Lung (tissue), 11 donors: ENCODE measurements at regions not wholly inside any gene's neighbourhood (a gene's known extent, or its start where the extent isn't known, plus 50 kb on each side); places are given as distances from the start of the nearest gene placed in this dataset.
"Not testable (repeated sequence)": the region's sequence is repeated elsewhere in the genome, so short reads cannot be mapped to it uniquely, and the experiment has no call there.

Experiments used
- ATAC-seq: fragments of 200-7000 bp; cut with Tn5 transposase; one replicate; pipeline ENCODE4 v1.9.1; 2020; ENCODE audit warnings: moderate number of reproducible peaks; ENCODE audit not compliant: insufficient read depth, low FRiP score
- DNase-seq, 3 donors: peaks; one replicate each; pipeline ENCODE4 v3.0.0-alpha.2; 2013 to 2017
- H3K27ac ChIP-seq, 2 donors: one replicate each; pipeline ENCODE4 v1.5.1; 2013; ENCODE audit warnings: mild to moderate bottlenecking in 2 of 2, moderate library complexity in 2 of 2, control low read depth in 1 of 2, inconsistent platforms in 1 of 2, low read depth in 1 of 2, low read length in 1 of 2
- H3K27me3 ChIP-seq, 3 donors: one replicate each; pipeline ENCODE4 v1.5.1; 2013; ENCODE audit warnings: low read length in 2 of 3; ENCODE audit not compliant: control insufficient read depth in 3 of 3, insufficient read depth in 3 of 3
- H3K36me3 ChIP-seq, 4 donors: one replicate each; pipeline ENCODE4 v1.5.1; 2013; ENCODE audit warnings: low read length in 4 of 4, mild to moderate bottlenecking in 1 of 4, moderate library complexity in 1 of 4; ENCODE audit not compliant: control insufficient read depth in 4 of 4, insufficient read depth in 4 of 4
- H3K4me1 ChIP-seq, 5 donors: one replicate each; pipeline ENCODE4 v1.5.1; 2013; ENCODE audit warnings: low read length in 5 of 5, mild to moderate bottlenecking in 2 of 5, moderate library complexity in 1 of 5; ENCODE audit not compliant: control insufficient read depth in 5 of 5, insufficient read depth in 5 of 5
- H3K4me3 ChIP-seq: one replicate; pipeline ENCODE4 v1.5.1; 2013; ENCODE audit warnings: mild to moderate bottlenecking, control low read depth, moderate library complexity
- H3K9ac ChIP-seq, 2 donors: one replicate each; pipeline ENCODE4 v1.5.1; 2013; ENCODE audit warnings: low read length in 2 of 2, control low read depth in 1 of 2; ENCODE audit not compliant: insufficient read depth in 1 of 2
- H3K9me3 ChIP-seq, 4 donors: one replicate each; pipeline ENCODE4 v1.5.1; 2013; ENCODE audit warnings: low read length in 3 of 4, mild to moderate bottlenecking in 1 of 4, moderate library complexity in 1 of 4; ENCODE audit not compliant: control insufficient read depth in 4 of 4, insufficient read depth in 3 of 4
- CTCF ChIP-seq: IDR thresholded peaks from 2 replicates; pipeline ENCODE4 v1.5.1; 2012; ENCODE audit warnings: mild to moderate bottlenecking; ENCODE audit errors: control extremely low read depth, extremely low read depth
- WGBS, 2 donors: extraction: QIAGEN DNeasy Blood & Tissue Kit; methylation state at CpG; one replicate each; pipeline ENCODE4 v1.1.7; 2013; 5-methylcytosine and 5-hydroxymethylcytosine counted together
- donor health status: control.
- donor health status: control.
- donor health status: Bipolar disorder and iron deficiency.
- donor health status: healthy.
- donor health status: DM: yes; HTN: yes; CAD: no.

DNA sequence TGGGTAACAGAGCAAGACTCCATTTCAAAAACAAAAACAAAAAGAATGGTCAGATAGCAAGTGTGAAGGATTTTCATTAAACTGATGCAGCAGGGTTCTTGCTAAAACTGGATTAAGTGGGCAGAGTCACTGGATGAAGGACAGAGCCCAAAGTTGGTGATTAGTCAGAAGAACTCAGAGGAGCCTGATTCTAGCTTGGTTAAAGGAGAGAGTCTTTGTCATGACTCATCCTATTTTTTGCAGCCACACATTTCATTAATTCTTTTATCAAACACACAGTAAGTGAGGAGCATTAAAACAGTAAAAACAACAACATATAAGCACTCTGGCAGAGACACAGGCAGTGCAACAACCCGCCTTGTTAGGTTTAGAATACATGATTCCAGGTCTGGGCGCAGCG, 56.0 kb upstream of the EDARADD start:
- no peak for TF ChIP-seq CTCF
- no peaks in the 10 kb centered on the region for H3K27me3 ChIP-seq
- ATAC-seq (no peak), DNase-seq (no peak)
- H3K4me1 ChIP-seq = no peaks in the 10 kb centered on the region
- H3K9me3 ChIP-seq = no peaks in the 10 kb centered on the region
- no peak overlapping the region for H3K4me3 ChIP-seq
- no peaks in the 10 kb centered on the region for H3K36me3 ChIP-seq
- no peak overlapping the region for H3K27ac ChIP-seq
- no peak overlapping the region for H3K9ac ChIP-seq
- 94 to 100% methylated on average over 3 of the region's 3 CpGs for WGBS, 2 donors

DNA sequence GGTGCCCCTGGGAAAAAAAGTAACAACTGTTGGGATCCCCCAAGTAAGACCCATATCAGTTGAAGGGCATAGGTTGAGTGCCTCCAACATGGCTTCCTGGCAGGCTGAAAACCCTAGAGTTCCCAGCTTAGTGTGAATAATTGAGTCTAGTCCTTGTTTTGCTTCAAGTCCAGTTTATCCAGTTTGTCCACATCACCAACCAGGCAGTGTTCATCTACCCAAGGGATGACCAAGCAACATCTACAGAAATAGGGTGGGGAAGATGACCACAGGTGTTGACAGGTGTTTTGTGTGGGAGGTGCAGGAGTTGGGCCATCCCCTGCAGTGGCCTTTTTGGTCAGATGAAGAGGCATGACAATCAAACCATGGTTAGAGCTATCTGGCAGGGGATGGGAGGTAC, 54.3 kb upstream of the ERO1B start:
- no peaks in the 10 kb centered on the region for H3K27me3 ChIP-seq
- H3K9ac ChIP-seq = no peak overlapping the region
- H3K9me3 ChIP-seq = no peaks in the 10 kb centered on the region
- DNase-seq = no peak
- peaks cover 0 to 3% (median 0%) of the 10 kb centered on the region in 5 donors for H3K4me1 ChIP-seq
- no peak for TF ChIP-seq CTCF
- no peak for ATAC-seq
- H3K36me3 ChIP-seq = no peaks in the 10 kb centered on the region
- no peak overlapping the region for H3K4me3 ChIP-seq
- no peak overlapping the region for H3K27ac ChIP-seq

- H3K27me3 ChIP-seq, H3K4me3 ChIP-seq, DNase-seq, H3K4me1 ChIP-seq, H3K9ac ChIP-seq, H3K36me3 ChIP-seq, ATAC-seq, H3K9me3 ChIP-seq, H3K27ac ChIP-seq: not testable (repeated sequence)
- WGBS, 2 donors = 91 to 96% methylated on average over 6 of the region's 6 CpGs
Observed at GRCh38 chr1:236335633-236336032, 53.9 kb upstream of the ERO1B start.

DNA sequence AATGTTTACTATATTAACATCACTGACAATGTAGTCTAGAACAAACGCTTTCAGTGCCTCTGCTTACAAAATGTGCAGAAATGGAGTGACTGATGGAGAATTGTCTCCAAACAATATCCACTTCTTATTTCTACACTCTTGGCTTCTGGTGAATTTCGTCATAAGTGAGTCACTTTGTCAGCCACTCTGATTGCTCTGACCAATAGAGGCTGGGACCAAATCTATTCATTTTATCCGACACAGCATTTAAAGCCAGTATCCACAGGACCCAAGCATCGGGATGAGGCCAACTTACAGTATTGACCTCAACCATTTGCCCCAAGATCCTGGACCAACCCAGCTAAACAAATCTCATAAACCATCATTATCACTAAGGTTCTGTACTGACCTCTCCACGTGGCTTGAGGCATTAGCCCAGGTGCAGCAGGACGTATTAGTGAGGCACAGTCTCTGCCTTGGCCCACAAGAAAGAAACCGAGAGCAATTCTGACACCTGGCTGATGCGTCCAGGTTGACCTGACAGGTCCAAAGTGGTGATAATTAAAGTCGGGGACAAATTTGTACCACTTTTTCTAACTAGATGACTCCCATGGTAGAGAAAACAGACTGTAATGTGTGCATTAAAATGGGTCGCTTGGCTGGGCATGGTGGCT, 53.3 kb upstream of the ERO1B start:
- no peak overlapping the region for H3K27ac ChIP-seq
- WGBS, 2 donors = 86 to 88% methylated on average over 10 of the region's 10 CpGs
- peaks cover 0 to 3% (median 0%) of the 10 kb centered on the region in 5 donors for H3K4me1 ChIP-seq
- no peak overlapping the region for H3K9ac ChIP-seq
- DNase-seq (no peak), ATAC-seq (no peak)
- no peaks in the 10 kb centered on the region for H3K36me3 ChIP-seq
- no peak for TF ChIP-seq CTCF
- no peaks in the 10 kb centered on the region for H3K27me3 ChIP-seq
- H3K9me3 ChIP-seq = no peaks in the 10 kb centered on the region
- no peak overlapping the region for H3K4me3 ChIP-seq
